ENCODE measurements at regions not wholly inside any gene's neighbourhood (a gene's known extent, or its start where the extent isn't known, plus 50 kb on each side); places are given as distances from the start of the nearest gene placed in this dataset.
A peak's percentile ranks its signal among the peaks of the same experiment; 100 is the strongest.
"Not testable (repeated sequence)": the region's sequence is repeated elsewhere in the genome, so short reads cannot be mapped to it uniquely, and the experiment has no call there.

DNA sequence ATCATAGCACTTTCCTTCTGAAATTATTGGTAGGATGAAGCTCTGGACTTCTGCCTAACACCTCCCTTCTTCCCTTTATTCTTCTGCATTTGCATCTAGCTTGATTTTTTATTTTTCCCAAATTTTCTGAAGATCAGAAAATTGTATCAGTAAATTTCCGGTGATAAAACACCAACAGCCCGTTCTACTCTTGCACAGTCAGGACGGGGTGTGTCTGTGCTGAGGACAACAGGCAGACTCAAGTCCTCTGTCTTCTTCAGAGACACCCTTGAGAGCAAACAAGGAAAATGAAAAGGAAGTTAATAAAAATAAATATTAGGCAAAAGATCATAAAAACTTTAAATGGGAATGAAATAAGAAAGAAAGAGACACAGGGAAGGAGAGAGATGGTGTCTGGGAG, 120.7 kb downstream of the ARL4C start:
- Mint-ChIP-seq H3K27me3 (no peaks in the 10 kb centered on the region), H3K9me3 (peaks cover 10% of the 10 kb centered on the region), H3K36me3 (ENCODE audit: low read depth) (no peaks in the 10 kb centered on the region), H3K4me3 (no peak overlapping the region), H3K27ac (no peak overlapping the region), H3K4me1 (peaks cover 37% of the 10 kb centered on the region)
- intact Hi-C loops (cut with micrococcal nuclease), result no loop called here
- no peak for DNase-seq

DNA sequence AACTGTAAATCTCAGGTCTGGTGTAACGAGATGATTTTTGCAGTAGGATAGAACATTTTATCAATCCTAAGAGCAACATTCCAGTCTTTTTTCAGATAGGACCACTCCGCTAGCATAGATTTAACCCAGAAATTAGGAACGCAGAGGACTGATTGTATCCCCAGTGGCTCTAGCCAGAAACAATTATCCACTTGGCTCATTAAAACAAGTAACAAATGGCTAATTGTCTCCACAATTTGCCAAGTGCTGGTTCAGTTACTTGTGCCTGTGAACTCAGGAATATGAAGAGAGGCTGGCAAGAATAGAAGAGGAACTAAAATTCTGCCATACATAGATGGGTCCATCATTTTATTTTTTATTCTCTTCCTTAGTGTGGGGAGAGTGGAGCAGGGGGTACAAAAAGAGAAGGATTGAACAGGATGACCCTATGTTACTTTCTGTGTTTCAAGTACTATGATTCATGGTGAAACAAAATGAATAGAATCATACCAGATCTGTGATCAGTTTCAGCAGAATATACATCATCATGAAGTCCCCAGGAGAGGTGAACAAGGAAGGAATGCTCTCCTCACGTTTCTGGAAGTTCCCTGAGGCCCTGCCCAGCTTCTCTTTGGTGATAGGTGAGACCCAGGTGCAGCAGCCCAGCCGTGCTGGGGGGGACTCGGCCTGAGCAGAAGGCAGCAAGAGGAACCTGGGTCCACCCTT, 121.6 kb downstream of the ARL4C start:
- H3K4me1 Mint-ChIP-seq, result peaks cover 45% of the 10 kb centered on the region
- intact Hi-C loops (cut with micrococcal nuclease), result no loop called here
- peaks cover 10% of the 10 kb centered on the region for H3K9me3 Mint-ChIP-seq
- no peaks in the 10 kb centered on the region for H3K27me3 Mint-ChIP-seq
- no peak overlapping the region for H3K4me3 Mint-ChIP-seq
- H3K36me3 Mint-ChIP-seq (ENCODE audit: low read depth), result no peaks in the 10 kb centered on the region
- no peak for DNase-seq
- no peak overlapping the region for H3K27ac Mint-ChIP-seq

DNA sequence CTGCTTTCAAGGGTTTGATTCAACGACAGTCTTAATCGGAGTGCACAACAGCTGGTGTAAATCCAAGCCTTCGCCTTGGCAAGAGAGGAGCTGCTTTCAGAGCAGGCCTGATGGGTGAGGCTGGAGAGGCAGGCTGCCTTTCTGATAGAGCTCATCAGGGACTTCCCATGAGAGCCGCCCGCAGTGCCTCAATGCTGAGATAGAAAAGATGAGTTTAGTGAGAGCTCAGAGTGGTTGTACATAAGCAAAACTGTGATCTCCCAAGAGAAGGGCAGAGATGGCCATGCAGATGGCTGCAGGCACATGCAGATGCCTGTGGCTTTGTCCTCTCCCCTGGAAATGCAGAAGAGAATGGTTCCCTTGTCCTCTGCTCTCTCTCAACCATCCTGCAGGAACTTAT, 122.1 kb downstream of the ARL4C start:
- H3K4me3 Mint-ChIP-seq, result no peak overlapping the region
- intact Hi-C loops (cut with micrococcal nuclease), result no loop called here
- DNase-seq, result no peak
- no peaks in the 10 kb centered on the region for H3K27me3 Mint-ChIP-seq
- peak overlapping the region; percentile 18 for H3K27ac Mint-ChIP-seq
- no peaks in the 10 kb centered on the region for H3K36me3 Mint-ChIP-seq (ENCODE audit: low read depth)
- peaks cover 51% of the 10 kb centered on the region for H3K4me1 Mint-ChIP-seq
- H3K9me3 Mint-ChIP-seq, result peaks cover 10% of the 10 kb centered on the region

DNA sequence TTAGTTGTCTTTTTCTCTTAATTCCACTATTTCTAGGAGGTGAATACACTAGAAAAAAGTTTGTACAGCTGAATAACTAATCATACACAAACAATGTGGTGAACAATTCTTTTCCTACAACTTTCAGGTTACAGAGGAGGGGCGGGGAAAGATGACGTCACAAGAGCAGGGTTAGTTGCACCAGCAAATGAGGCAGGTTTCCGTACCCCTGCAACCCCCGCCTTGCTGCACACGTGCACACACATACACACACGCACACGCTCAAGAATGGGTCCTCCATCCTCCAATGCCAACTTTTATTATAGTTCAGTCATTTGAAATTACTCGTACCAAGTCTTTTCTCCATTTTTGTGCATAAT, 122.8 kb downstream of the ARL4C start:
- peaks cover 56% of the 10 kb centered on the region for H3K4me1 Mint-ChIP-seq
- intact Hi-C loops (cut with micrococcal nuclease), result no loop called here
- no peak for DNase-seq
- H3K27me3 Mint-ChIP-seq, result no peaks in the 10 kb centered on the region
- H3K4me3 Mint-ChIP-seq, result no peak overlapping the region
- no peak overlapping the region for H3K27ac Mint-ChIP-seq
- H3K36me3 Mint-ChIP-seq (ENCODE audit: low read depth), result no peaks in the 10 kb centered on the region
- H3K9me3 Mint-ChIP-seq, result peaks cover 8% of the 10 kb centered on the region

DNA sequence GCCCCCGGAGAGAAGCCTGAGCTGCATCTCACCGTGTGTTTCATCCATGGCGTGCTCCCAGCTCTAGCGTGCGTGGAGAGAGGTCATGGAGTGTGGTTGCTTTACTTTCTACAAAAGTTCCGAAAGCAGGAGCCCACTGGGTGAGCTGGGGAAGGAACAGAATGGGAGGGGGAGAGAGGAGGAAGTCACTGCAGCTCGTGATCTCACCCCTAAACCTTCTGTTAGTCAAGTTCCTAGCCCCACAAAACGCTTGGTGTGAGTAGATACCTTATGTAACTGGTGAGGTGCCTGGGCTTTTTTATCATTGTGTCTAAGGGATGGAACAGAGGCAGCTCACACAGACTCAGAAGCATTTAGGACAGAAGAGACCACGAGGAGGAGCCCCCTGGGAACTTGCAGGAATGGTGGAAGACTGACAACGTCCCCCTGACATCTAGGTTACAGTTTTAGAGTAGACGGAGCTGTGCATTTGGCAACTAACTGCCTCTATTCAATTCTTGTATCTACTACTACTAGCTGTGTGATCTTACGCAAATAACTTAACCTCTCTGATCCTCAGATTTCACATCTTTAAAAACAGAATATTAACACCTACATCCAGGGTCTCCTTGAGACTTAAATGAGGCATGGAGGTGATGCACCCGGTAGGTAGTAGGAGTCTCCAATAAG, 123.3 kb downstream of the ARL4C start:
- Mint-ChIP-seq H3K36me3 (ENCODE audit: low read depth) (no peaks in the 10 kb centered on the region), H3K9me3 (peaks cover 8% of the 10 kb centered on the region), H3K4me1 (peaks cover 61% of the 10 kb centered on the region), H3K27me3 (no peaks in the 10 kb centered on the region), H3K4me3 (peak overlapping the region; percentile 59), H3K27ac (peak overlapping the region; percentile 84)
- intact Hi-C loops (cut with micrococcal nuclease), result no loop called here
- no peak for DNase-seq

DNA sequence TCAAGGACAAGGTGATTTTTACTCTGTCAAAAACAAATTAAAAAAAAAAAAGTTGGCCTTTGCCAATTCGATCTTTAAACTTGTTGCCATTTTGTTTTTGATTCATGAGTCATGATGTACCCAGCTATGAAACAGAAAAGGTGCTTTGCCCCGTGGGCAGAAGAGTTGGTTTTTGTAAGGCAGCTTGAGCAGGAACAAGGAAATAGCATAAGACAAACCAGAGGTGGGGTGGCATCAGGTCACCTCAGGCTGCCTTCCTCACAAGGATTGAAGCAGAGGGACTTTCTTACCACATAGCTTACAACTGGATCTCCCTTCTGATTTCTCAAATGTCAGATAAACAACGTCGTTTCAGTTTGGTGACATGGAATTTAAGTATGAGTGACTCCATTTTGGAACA, 123.8 kb downstream of the ARL4C start:
- no peak for DNase-seq
- Mint-ChIP-seq H3K27me3 (no peaks in the 10 kb centered on the region), H3K9me3 (peaks cover 8% of the 10 kb centered on the region), H3K27ac (peak overlapping the region; percentile 84), H3K36me3 (ENCODE audit: low read depth) (no peaks in the 10 kb centered on the region), H3K4me3 (peak overlapping the region; percentile 59), H3K4me1 (peaks cover 66% of the 10 kb centered on the region)
- intact Hi-C loops (cut with micrococcal nuclease), result no loop called here

DNA sequence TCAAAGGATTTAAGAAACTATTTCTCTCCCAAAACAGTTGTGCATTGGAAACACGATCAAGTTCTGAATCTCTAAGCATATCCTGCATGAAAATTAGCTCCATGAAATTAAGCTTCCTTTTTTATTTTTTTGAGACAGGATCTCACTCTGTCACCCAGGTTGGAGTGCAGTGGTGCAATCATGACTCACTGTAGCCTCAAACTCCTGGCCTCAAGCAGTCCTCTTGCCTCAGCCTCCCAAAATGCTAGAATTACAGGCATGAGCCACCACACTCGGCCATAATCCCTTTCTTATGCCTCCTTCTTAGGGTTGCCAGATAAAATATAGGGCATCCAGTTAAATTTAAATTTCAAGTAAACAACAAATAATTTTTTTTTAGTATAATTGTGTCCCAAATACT, 124.4 kb downstream of the ARL4C start:
- intact Hi-C loops (cut with micrococcal nuclease), result no loop called here
- Mint-ChIP-seq H3K36me3 (ENCODE audit: low read depth) (no peaks in the 10 kb centered on the region), H3K4me1 (peaks cover 70% of the 10 kb centered on the region), H3K27ac (peak overlapping the region; percentile 73), H3K4me3 (peak overlapping the region; percentile 75), H3K9me3 (peaks cover 8% of the 10 kb centered on the region), H3K27me3 (no peaks in the 10 kb centered on the region)
- no peak for DNase-seq

DNA sequence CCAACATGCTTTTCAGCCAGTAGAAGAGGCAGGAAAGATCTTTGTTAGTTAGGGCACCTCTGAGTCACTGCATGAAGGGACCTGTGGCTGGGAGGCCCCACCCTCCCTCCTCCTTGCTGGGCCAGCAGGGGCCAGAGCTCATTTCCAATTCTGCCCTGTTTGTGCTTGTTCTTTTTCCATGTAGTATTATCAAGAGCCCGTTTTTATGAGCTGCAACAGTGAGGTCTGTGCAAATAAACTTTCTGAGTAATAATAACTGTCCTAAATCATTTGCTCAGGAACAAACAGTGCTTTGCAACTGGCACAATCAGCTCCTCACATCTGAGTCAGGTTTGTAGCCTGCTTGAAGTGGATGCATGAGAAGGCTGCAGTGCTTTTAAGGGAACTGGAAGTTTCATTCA, 128.0 kb downstream of the ARL4C start:
- Mint-ChIP-seq H3K27me3 (no peaks in the 10 kb centered on the region), H3K4me3 (peak overlapping the region; percentile 10), H3K27ac (peak overlapping the region; percentile 69), H3K9me3 (peaks cover 8% of the 10 kb centered on the region), H3K36me3 (ENCODE audit: low read depth) (no peaks in the 10 kb centered on the region), H3K4me1 (peaks cover 69% of the 10 kb centered on the region)
- intact Hi-C loops (cut with micrococcal nuclease), result loop anchor here (1.0 to 2.0 kb wide), 4 partner anchors 54 to 124 kb away; no protein-coding TSS in a partner anchor
- DNase-seq, result peak; percentile 85

DNA sequence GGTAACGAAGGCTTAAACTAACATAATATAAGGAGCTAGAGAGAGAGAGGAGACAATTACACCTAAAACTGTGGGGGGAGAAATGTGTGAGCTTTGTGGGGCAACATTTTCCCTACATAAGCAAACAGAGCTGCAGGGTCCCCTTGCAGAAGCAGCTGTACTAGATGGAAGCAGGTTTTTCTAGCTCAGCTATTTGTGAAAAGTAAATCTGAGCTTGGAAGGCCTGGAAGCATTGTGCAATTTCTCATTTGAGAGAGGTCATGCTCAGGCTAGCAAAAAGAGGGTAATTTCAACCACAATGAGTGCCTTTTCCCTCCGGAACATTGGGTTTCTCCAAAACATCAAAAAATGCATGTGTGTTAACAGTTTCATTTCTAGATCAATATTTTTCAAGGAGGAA, 130.0 kb downstream of the ARL4C start:
- intact Hi-C loops (cut with micrococcal nuclease), result no loop called here
- Mint-ChIP-seq H3K4me1 (peaks cover 58% of the 10 kb centered on the region), H3K27ac (peak overlapping the region; percentile 19)

DNA sequence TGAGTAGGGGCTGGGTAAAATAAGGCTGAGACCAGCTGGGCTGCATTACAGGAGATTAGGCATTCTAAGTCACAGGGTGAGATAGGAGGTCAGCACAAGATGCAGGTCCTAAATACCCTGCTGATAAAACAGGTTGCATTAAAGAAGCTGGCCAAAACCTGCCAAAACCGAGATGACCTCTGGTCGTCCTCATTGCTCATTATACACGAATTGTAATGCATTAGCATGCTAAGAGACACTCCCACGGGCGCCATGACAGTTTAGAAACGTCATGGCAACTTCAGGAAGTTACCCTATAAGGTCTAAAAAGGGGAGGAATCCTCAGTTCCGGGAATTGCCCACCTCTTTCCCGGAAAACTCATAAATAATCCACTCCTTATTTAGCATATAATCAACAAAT, 132.2 kb downstream of the ARL4C start:
- no peak overlapping the region for H3K4me3 Mint-ChIP-seq
- peaks cover 15% of the 10 kb centered on the region for H3K9me3 Mint-ChIP-seq
- H3K36me3 Mint-ChIP-seq (ENCODE audit: low read depth), result no peaks in the 10 kb centered on the region
- intact Hi-C loops (cut with micrococcal nuclease), result no loop called here
- H3K27me3 Mint-ChIP-seq, result no peaks in the 10 kb centered on the region
- H3K27ac Mint-ChIP-seq, result no peak overlapping the region
- H3K4me1 Mint-ChIP-seq, result peaks cover 51% of the 10 kb centered on the region
- DNase-seq, result no peak

More for the DNA sequence above, 130.0 kb downstream of the ARL4C start:
- no peaks in the 10 kb centered on the region for H3K36me3 Mint-ChIP-seq (ENCODE audit: low read depth)
- H3K4me3 Mint-ChIP-seq, result peak overlapping the region; percentile 11
- H3K9me3 Mint-ChIP-seq, result no peaks in the 10 kb centered on the region
- H3K27me3 Mint-ChIP-seq, result no peaks in the 10 kb centered on the region
- no peak for DNase-seq

DNA sequence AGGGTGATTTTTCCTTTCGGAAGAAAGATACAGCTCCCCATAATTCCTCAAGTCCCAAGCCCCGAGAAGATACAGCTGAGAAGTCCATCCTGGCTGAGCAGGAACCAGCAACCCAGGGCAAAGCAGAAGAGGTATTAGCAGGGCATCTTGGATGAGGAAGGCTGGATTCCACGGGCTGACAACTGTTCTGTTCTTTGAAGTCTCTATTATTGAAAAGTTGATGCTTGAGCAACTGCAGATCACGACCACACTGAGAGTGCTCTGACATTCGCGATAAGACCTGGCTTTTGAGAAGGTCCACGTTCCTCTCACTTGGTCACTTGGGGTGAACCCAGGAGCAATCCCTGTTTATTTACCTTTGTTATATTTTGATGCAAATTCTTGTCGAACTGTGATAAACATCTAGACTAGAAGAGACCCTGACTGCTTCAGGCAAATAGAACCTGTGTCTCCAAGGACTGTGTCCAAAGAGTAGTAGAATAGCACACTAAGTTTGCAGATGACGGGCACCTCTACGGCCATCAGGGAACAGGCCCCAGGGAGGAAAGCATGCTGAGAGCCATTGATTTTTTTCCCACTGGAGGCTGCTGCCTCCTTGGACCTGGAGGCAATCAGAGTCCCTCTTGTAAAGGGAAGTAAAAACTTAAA, 133.1 kb downstream of the ARL4C start:
- Mint-ChIP-seq H3K4me3 (no peak overlapping the region), H3K4me1 (peaks cover 46% of the 10 kb centered on the region), H3K9me3 (peaks cover 22% of the 10 kb centered on the region), H3K27ac (no peak overlapping the region), H3K36me3 (ENCODE audit: low read depth) (peaks cover 4% of the 10 kb centered on the region), H3K27me3 (no peaks in the 10 kb centered on the region)
- intact Hi-C loops (cut with micrococcal nuclease), result no loop called here
- no peak for DNase-seq

DNA sequence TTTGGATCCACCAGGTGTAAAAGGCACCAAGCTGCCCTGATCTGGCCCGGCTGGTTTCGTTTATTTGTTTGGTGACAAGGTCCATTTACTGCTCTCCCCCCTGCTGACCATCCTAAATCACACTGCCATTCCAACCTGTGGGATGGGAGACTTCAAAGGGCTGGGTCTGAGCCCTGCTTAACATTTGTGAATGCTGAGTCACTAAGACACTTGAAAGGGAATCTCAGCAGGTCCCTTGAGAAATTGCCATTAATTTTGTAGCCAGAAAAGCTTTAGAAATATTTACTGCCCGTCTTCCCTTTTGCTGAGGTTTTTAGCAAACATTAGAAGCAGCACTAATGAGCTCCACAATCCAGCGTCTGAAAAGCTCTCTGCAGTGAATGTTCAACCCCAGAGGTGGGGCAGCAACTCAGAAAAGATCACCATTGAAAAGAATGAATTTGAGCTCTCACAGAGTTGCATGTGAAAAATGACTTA, 133.8 kb downstream of the ARL4C start:
- no peak overlapping the region for H3K4me3 Mint-ChIP-seq
- peaks cover 27% of the 10 kb centered on the region for H3K9me3 Mint-ChIP-seq
- peaks cover 41% of the 10 kb centered on the region for H3K4me1 Mint-ChIP-seq
- no peak overlapping the region for H3K27ac Mint-ChIP-seq
- H3K36me3 Mint-ChIP-seq (ENCODE audit: low read depth), result peaks cover 9% of the 10 kb centered on the region
- H3K27me3 Mint-ChIP-seq, result no peaks in the 10 kb centered on the region
- no peak for DNase-seq
- intact Hi-C loops (cut with micrococcal nuclease), result no loop called here

DNA sequence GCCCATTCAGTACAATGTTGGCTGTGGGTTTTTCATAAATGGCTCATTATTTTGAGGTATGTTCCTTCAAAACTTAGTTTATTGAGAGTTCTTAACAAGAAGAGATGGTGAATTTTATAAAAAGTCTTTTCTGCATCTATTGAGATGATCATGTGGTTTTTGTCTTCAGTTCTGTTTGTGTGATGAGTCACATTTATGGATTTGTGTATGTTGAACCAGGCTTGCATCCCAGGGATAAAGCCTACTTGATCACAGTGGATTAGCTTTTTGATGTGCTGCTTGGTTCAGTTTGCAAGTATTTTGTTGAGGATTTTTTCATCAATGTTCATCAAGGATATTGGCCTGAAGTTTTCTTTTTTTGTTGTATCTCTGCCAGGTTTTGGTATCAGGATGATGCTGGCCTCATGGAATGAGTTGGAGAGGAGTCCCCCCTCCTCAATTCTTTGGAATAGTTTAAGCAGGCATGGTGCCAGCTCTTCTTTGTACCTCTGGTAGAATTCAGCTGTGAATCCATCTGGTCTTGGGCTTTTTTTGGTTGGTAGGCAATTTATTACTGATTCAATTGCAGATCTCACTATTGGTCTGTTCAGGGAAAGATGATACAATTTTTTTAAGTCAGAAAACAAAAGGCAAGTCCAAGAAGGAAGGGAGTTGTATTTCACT, 136.4 kb downstream of the ARL4C start:
- H3K27me3 Mint-ChIP-seq; H3K27ac Mint-ChIP-seq; DNase-seq; H3K4me3 Mint-ChIP-seq; intact Hi-C loops (cut with micrococcal nuclease); H3K36me3 Mint-ChIP-seq (ENCODE audit: low read depth): not testable (repeated sequence)
- Mint-ChIP-seq H3K4me1 (peaks cover 34% of the 10 kb centered on the region), H3K9me3 (peaks cover 27% of the 10 kb centered on the region)

DNA sequence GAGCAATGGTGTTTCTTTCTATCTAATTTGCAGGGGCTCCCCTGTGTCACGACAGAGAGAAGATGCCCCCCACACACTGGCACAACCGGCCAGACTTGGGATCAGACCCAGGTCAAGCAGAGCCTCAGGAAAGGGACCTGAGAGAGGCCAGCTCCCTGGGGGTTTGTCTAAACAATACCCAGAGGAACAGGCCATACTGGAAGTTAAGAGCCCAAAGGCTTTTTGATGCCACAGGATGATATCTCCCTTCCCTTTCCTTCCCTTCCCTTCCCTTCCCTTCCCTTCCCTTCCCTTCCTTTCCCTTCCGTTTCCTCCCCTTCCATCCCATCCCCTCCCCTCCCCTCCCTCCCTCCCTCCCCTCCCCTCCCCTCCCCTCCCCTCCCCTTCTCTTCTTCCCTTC, 139.2 kb downstream of the ARL4C start:
- Mint-ChIP-seq H3K36me3 (ENCODE audit: low read depth) (peaks cover 13% of the 10 kb centered on the region), H3K4me3 (no peak overlapping the region), H3K27ac (no peak overlapping the region), H3K4me1 (peaks cover 34% of the 10 kb centered on the region), H3K9me3 (peaks cover 31% of the 10 kb centered on the region), H3K27me3 (no peaks in the 10 kb centered on the region)
- DNase-seq, result no peak
- intact Hi-C loops (cut with micrococcal nuclease), result no loop called here
